IMR-90 (cell line): ENCODE measurements at regions not wholly inside any gene's neighbourhood (a gene's known extent, or its start where the extent isn't known, plus 50 kb on each side); places are given as distances from the start of the nearest gene placed in this dataset.
A peak's percentile ranks its signal among the peaks of the same experiment; 100 is the strongest.

ENCODE experiments used
- ATAC-seq: fragments of 200-7000 bp; cut with Tn5 transposase; 2 replicates; pipeline ENCODE4 v1.9.1; 2020; ENCODE audit warnings: low read depth, mild to moderate bottlenecking, moderate library complexity
- BruUV-seq: library from RNA; stranded (reverse); fragments of 400-500 nt; replicated peaks from 2 replicates; lab custom pipeline; 2021; lab: Mats Ljungman, UMichigan
- CTCF ChIA-PET: fragments of 300-600 bp; formaldehyde crosslinking; extraction: SDS; loops from one replicate; lab custom pipeline; 2021; ENCODE audit warnings: antibody characterized with exemption; lab: Yijun Ruan, JAX
- POLR2A ChIA-PET: fragments of 300-600 bp; sonication (Branson Sonifier 250); formaldehyde crosslinking; loops from one replicate; lab custom pipeline; 2022; ENCODE audit warnings: antibody characterized with exemption; ENCODE audit not compliant: unreplicated experiment; lab: Charles Lee
- DNase-seq: peaks from one replicate; pipeline ENCODE4 v3.0.0; 2013
- H2AFZ ChIP-seq: replicated peaks from 2 replicates; pipeline ENCODE3; 2013; ENCODE audit warnings: low read length, mild to moderate bottlenecking; ENCODE audit not compliant: poor library complexity
- H2AK5ac ChIP-seq: 2 replicates; pipeline ENCODE4 v1.6.1; 2013; ENCODE audit warnings: low read depth, low read length, inconsistent platforms
- H2AK9ac ChIP-seq: replicated peaks from 2 replicates; pipeline ENCODE3; 2013; ENCODE audit warnings: mild to moderate bottlenecking, low read depth, low read length, moderate library complexity; ENCODE audit not compliant: poor library complexity
- H2BK120ac ChIP-seq: 2 replicates; pipeline ENCODE4 v1.6.1; 2013; ENCODE audit warnings: low read depth, low read length, inconsistent platforms
- H2BK15ac ChIP-seq: 3 replicates; pipeline ENCODE4 v1.6.1; 2013; ENCODE audit warnings: low read depth, low read length, inconsistent platforms
- H2BK20ac ChIP-seq: 2 replicates; pipeline ENCODE4 v1.6.1; 2013; ENCODE audit warnings: low read depth, mild to moderate bottlenecking, inconsistent platforms, low read length, moderate library complexity
- H2BK5ac ChIP-seq: 2 replicates; pipeline ENCODE4 v1.6.1; 2013; ENCODE audit warnings: mild to moderate bottlenecking, low read depth, low read length, inconsistent platforms; ENCODE audit not compliant: poor library complexity, severe bottlenecking
- H3K14ac ChIP-seq: replicated peaks from 2 replicates; pipeline ENCODE4 v1.6.1; 2013; ENCODE audit warnings: low read depth, low read length, inconsistent platforms
- H3K18ac ChIP-seq: 2 replicates; pipeline ENCODE4 v1.6.1; 2013; ENCODE audit warnings: low read depth, low read length, control low read depth
- H3K23ac ChIP-seq: 2 replicates; pipeline ENCODE4 v1.6.1; 2013; ENCODE audit warnings: low read depth, low read length, inconsistent platforms
- H3K27ac ChIP-seq: 2 replicates; pipeline ENCODE4 v1.5.1; 2013; ENCODE audit warnings: mild to moderate bottlenecking, control low read depth, low read length; ENCODE audit not compliant: insufficient read depth
- H3K27me3 ChIP-seq: 2 replicates; pipeline ENCODE4 v1.6.1; 2013; ENCODE audit warnings: low read length; ENCODE audit not compliant: control insufficient read depth, insufficient read depth
- H3K36me3 ChIP-seq: 2 replicates; pipeline ENCODE4 v1.6.1; 2013; ENCODE audit warnings: low read length, mixed read lengths; ENCODE audit not compliant: control insufficient read depth, insufficient read depth
- H3K4ac ChIP-seq: 2 replicates; pipeline ENCODE4 v1.6.1; 2013; ENCODE audit warnings: low read depth, low read length, inconsistent platforms
- H3K4me1 ChIP-seq: 2 replicates; pipeline ENCODE4 v1.6.1; 2013; ENCODE audit warnings: low read length, mixed read lengths; ENCODE audit not compliant: control insufficient read depth, insufficient read depth
- H3K4me2 ChIP-seq: 2 replicates; pipeline ENCODE4 v1.6.1; 2013; ENCODE audit warnings: low read depth, mild to moderate bottlenecking, control low read depth, low read length, moderate library complexity
- H3K4me3 ChIP-seq: 2 replicates; pipeline ENCODE4 v1.5.1; 2013; ENCODE audit warnings: low read depth, mild to moderate bottlenecking, control low read depth, low read length, moderate library complexity; ENCODE audit not compliant: insufficient read depth
- H3K56ac ChIP-seq: 2 replicates; pipeline ENCODE4 v1.6.1; 2013; ENCODE audit warnings: low read length, inconsistent platforms; ENCODE audit not compliant: insufficient read depth; ENCODE audit errors: extremely low read depth
- H3K79me1 ChIP-seq, 2 experiments: 2 replicates each; pipeline ENCODE4 v1.6.1; 2013; ENCODE audit warnings: low read length in 2 of 2, inconsistent platforms in 1 of 2, low read depth in 1 of 2
- H3K9ac ChIP-seq: 2 replicates; pipeline ENCODE4 v1.6.1; 2013; ENCODE audit warnings: low read depth, low read length, control low read depth
- H3K9me1 ChIP-seq: 2 replicates; pipeline ENCODE4 v1.6.1; 2013; ENCODE audit warnings: low read length, inconsistent platforms; ENCODE audit not compliant: insufficient read depth
- H3K9me3 ChIP-seq: 2 replicates; pipeline ENCODE4 v1.6.1; 2013; ENCODE audit warnings: low read length; ENCODE audit not compliant: control insufficient read depth, insufficient read depth
- H4K20me1 ChIP-seq: 2 replicates; pipeline ENCODE4 v1.6.1; 2013; ENCODE audit warnings: low read length, inconsistent platforms; ENCODE audit not compliant: insufficient read depth
- H4K5ac ChIP-seq: 2 replicates; pipeline ENCODE4 v1.6.1; 2013; ENCODE audit warnings: mild to moderate bottlenecking, low read depth, low read length, control low read depth
- H4K8ac ChIP-seq, 2 experiments: 2 replicates each; pipeline ENCODE4 v1.6.1; 2013; ENCODE audit warnings: low read depth in 2 of 2, low read length in 2 of 2, control low read depth in 1 of 2, inconsistent platforms in 1 of 2
- H4K91ac ChIP-seq: 2 replicates; pipeline ENCODE4 v1.6.1; 2013; ENCODE audit warnings: low read depth, low read length, inconsistent platforms; ENCODE audit not compliant: insufficient read depth
- BHLHE40 ChIP-seq: fragments of 150-350 bp; IDR thresholded peaks from 2 replicates; pipeline ENCODE4 v1.6.1; 2016; ENCODE audit warnings: mild to moderate bottlenecking, low read depth, low read length
- CEBPB ChIP-seq: IDR thresholded peaks from 2 replicates; pipeline ENCODE4 v1.6.1; 2012; ENCODE audit warnings: low read depth, low read length, improper control_type of control experiment
- CHD1 ChIP-seq: IDR thresholded peaks from 2 replicates; pipeline ENCODE4 v1.6.1; 2012; ENCODE audit warnings: low read depth, low read length, improper control_type of control experiment
- FOS ChIP-seq: fragments of 150-350 bp; IDR thresholded peaks from 2 replicates; pipeline ENCODE4 v1.6.1; 2016; ENCODE audit warnings: low read depth, low read length
- MAFK ChIP-seq: IDR thresholded peaks from 2 replicates; pipeline ENCODE4 v1.6.1; 2012; ENCODE audit warnings: low read depth, low read length, improper control_type of control experiment
- MAZ ChIP-seq: IDR thresholded peaks from 2 replicates; pipeline ENCODE4 v1.6.1; 2012; ENCODE audit warnings: low read depth, mild to moderate bottlenecking, low read length, improper control_type of control experiment, moderate library complexity, borderline replicate concordance
- POLR2A ChIP-seq: IDR thresholded peaks from 2 replicates; pipeline ENCODE4 v1.6.1; 2012; ENCODE audit warnings: mild to moderate bottlenecking, low read depth, low read length
- RAD21 ChIP-seq: IDR thresholded peaks from 2 replicates; pipeline ENCODE4 v1.6.1; 2012; ENCODE audit warnings: low read length, improper control_type of control experiment
- SMC3 ChIP-seq: fragments of 150-350 bp; IDR thresholded peaks from 2 replicates; pipeline ENCODE4 v1.6.1; 2016; ENCODE audit warnings: low read depth, mild to moderate bottlenecking, antibody characterized with exemption, low read length, moderate library complexity
- WGBS, 2 experiments: methylation state at CpG; one replicate each; pipeline versions ENCODE4 v1.1.5 to v1.1.7; 2013; ENCODE audit warnings: missing lambda C conversion rate in 2 of 2; ENCODE audit not compliant: insufficient read length in 1 of 2; ENCODE audit errors: extremely low coverage in 2 of 2; 5-methylcytosine and 5-hydroxymethylcytosine counted together
- dilution Hi-C: fragments of 300-500 bp; cut with HindIII; formaldehyde crosslinking; loops from one replicate; pipeline ENCODE4 v1.14.3; 2018; ENCODE audit warnings: low sequenced_read_pairs; ENCODE audit not compliant: unreplicated experiment
- in situ Hi-C: fragments of 300-500 bp; cut with MboI; formaldehyde crosslinking; loops from 3 replicates; pipeline ENCODE4 v1.14.3; 2019; ENCODE audit warnings: low sequenced_read_pairs, inconsistent platforms, mixed read lengths
- intact Hi-C: fragments of 100-400 bp; cut with micrococcal nuclease; formaldehyde crosslinking; loops from 2 replicates; pipeline ENCODE4 v1.10.0; 2022
- TF ChIP-seq, protein P1 (sequence below): fragments of 150-350 bp; IDR thresholded peaks from 2 replicates; pipeline ENCODE4 v1.6.1; 2016; ENCODE audit warnings: low read depth, mild to moderate bottlenecking, low read length, moderate library complexity, borderline replicate concordance

DNA sequence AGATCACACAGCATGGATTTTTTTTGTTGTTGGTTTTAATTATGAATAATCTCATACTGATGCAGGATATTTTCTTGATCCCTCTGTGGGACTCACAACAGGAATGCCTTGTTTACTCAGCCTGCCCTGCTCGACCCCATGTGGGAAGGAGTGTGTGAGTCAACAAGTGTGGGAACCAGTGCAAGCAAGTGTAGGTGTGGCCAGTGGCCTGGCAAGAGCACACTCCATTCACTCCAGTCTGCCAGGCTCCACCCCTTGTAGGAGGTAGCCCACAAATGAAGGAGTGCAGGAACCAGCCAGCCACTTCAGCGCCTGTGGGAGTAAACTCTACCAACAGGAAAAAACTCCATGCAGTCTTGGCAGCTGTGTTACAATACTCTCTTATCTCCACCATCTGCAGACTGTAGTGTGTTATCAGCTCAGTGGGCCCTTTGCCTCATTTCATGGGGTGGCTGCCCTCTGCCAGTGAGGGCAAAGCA lies 393.6 kb downstream of the OTOL1 start:
- no peak for TF ChIP-seq POLR2A
- no peak for TF ChIP-seq SMC3
- TF ChIP-seq CHD1: no peak
- peak; percentile 12; the same call in 1 of the 2 replicates for TF ChIP-seq MAZ
- peak; percentile 31 for TF ChIP-seq CEBPB
- TF ChIP-seq BHLHE40: peak; percentile 35; the same call in 1 of the 2 replicates
- no peak for TF ChIP-seq RAD21
- TF ChIP-seq MAFK: no peak
- peak; percentile 70 for TF ChIP-seq FOS
- TF ChIP-seq, protein P1, sequence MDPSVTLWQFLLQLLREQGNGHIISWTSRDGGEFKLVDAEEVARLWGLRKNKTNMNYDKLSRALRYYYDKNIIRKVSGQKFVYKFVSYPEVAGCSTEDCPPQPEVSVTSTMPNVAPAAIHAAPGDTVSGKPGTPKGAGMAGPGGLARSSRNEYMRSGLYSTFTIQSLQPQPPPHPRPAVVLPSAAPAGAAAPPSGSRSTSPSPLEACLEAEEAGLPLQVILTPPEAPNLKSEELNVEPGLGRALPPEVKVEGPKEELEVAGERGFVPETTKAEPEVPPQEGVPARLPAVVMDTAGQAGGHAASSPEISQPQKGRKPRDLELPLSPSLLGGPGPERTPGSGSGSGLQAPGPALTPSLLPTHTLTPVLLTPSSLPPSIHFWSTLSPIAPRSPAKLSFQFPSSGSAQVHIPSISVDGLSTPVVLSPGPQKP: no peak
- Histone ChIP-seq H3K18ac (no peak overlapping the region), H3K4me2 (no peak overlapping the region), H3K4me1 (no peaks in the 10 kb centered on the region), H4K91ac (no peak overlapping the region), H4K5ac (no peak overlapping the region), H3K36me3 (no peaks in the 10 kb centered on the region), H4K8ac (no peak overlapping the region), H3K23ac (no peak overlapping the region), H4K20me1 (no peaks in the 10 kb centered on the region), H3K14ac (no peak overlapping the region), H2AFZ (no peak overlapping the region), H2BK5ac (no peak overlapping the region), H3K9ac (no peak overlapping the region), H2BK15ac (no peak overlapping the region), H3K9me3 (peaks cover 5% of the 10 kb centered on the region; the same call in 1 of the 2 replicates), H2AK5ac (no peak overlapping the region), H3K27ac (no peak overlapping the region), H2BK20ac (no peak overlapping the region), H2BK120ac (peak overlapping the region; percentile 9), H3K56ac (no peak overlapping the region), H3K79me1 (no peaks in the 10 kb centered on the region), H3K9me1 (no peaks in the 10 kb centered on the region), H3K4me3 (no peak overlapping the region), H3K4ac (peak overlapping the region; percentile 11; the same call in 1 of the 2 replicates), H3K27me3 (no peaks in the 10 kb centered on the region), H2AK9ac (no peak overlapping the region)
- no CpG with 5 or more reads among the region's 2 CpGs for WGBS, 2 experiments
- peak; percentile 96 for ATAC-seq
- intact Hi-C loops: no loop called here
- peak; percentile 95 for DNase-seq
- no TSS peak for BruUV-seq
- POLR2A ChIA-PET: no interaction called here
- dilution Hi-C loops: no loop called here
- CTCF ChIA-PET: no interaction called here
- in situ Hi-C loops: no loop called here
